HFF-Myc (cell line): ENCODE measurements at regions not wholly inside any gene's neighbourhood (a gene's known extent, or its start where the extent isn't known, plus 50 kb on each side); places are given as distances from the start of the nearest gene placed in this dataset.

Experiments used
- DNase-seq: peaks from one replicate; pipeline ENCODE4 v3.0.0-alpha.2; 2011; ENCODE audit warnings: low read depth; ENCODE audit errors: extremely low read depth
- H3K4me3 ChIP-seq: replicated peaks from 2 replicates; pipeline ENCODE4 v1.5.1; 2011; ENCODE audit warnings: low read depth, mild to moderate bottlenecking, control low read depth, low read length
- TF ChIP-seq, protein P1 (sequence below): IDR thresholded peaks from 2 replicates; pipeline ENCODE4 v1.5.1; 2012; ENCODE audit warnings: mild to moderate bottlenecking, low read depth, low read length, control low read depth; ENCODE audit errors: missing control alignments

DNA sequence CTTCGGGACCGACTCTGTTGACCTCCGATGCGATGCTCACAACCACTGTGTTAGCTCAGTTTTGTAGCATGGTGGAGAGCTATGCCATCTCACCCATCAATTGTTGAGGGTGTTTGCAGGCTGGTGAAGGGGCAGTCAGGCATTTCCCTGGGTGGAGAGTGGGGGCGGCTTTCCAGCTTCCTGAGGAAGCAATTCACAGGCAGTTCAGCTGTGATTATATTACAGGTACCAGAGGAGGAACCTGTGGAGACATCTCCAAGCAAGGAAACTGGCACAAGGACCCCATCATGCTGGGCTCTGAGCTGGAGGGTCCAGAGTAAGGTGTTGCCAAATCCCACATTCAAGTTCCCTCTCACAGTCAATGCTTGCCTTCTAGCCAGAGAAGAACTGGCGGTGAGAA lies 166.0 kb upstream of the ZNF536 start:
- DNase-seq = no peak
- TF ChIP-seq, protein P1, sequence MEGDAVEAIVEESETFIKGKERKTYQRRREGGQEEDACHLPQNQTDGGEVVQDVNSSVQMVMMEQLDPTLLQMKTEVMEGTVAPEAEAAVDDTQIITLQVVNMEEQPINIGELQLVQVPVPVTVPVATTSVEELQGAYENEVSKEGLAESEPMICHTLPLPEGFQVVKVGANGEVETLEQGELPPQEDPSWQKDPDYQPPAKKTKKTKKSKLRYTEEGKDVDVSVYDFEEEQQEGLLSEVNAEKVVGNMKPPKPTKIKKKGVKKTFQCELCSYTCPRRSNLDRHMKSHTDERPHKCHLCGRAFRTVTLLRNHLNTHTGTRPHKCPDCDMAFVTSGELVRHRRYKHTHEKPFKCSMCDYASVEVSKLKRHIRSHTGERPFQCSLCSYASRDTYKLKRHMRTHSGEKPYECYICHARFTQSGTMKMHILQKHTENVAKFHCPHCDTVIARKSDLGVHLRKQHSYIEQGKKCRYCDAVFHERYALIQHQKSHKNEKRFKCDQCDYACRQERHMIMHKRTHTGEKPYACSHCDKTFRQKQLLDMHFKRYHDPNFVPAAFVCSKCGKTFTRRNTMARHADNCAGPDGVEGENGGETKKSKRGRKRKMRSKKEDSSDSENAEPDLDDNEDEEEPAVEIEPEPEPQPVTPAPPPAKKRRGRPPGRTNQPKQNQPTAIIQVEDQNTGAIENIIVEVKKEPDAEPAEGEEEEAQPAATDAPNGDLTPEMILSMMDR = no peak

GRCh38 chr19:30207357-30207756 lies 164.8 kb upstream of the ZNF536 start:
- H3K4me3 ChIP-seq = no peak overlapping the region
- DNase-seq = no peak
- TF ChIP-seq, protein P1 = no peak

More for the DNA sequence above, 166.0 kb upstream of the ZNF536 start:
- H3K4me3 ChIP-seq = no peak overlapping the region

GRCh38 chr19:30208436-30209060 lies 163.6 kb upstream of the ZNF536 start:
- no peak for DNase-seq
- TF ChIP-seq, protein P1 = no peak
- no peak overlapping the region for H3K4me3 ChIP-seq

DNA sequence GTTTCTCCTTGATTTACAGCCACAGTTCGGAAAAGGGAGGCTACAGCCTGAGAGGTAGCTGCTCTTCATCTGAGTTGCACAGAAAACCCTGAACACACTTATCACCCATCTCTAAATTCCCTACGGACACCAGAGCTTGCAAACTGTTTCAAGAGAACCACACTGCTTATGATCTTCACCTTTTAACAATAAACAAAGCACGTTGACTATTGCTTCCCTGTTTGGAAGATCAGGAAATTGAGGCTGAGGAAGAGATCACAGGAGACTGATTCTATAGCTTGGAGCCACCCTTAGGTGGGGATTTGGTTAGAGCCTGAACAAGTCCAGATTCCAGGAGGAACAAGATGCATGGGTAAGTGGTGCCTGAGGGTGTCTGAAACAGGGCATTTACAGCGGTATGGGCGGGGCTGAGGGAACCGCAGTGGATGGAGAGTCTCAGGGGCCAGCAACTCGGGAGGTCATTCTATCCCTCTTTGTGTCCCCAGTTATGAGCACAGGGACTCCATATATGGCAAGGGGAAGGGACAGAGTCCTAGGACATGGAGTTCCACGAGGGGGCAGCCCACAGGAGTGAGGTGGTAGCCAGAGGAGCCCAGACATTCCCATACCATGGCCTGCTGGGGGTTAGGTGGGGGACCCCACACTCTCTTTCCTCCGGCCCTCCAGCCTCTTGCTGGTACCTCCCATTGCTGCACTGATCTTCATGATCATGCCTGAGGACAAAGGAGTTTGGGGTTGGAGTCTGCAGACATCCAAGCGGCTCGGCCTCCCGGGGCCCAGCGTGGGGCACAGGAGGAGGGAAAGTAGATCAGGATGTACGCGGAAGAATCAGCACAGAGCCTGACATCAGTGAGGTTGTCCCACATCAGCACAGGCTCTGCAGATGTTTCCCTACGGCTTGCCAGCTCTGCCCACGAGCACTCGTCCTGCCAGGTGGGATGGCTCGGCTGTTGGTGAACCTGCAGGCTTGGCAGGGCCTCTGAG lies 162.3 kb upstream of the ZNF536 start:
- no peak overlapping the region for H3K4me3 ChIP-seq
- TF ChIP-seq, protein P1 = no peak
- DNase-seq = no peak

DNA sequence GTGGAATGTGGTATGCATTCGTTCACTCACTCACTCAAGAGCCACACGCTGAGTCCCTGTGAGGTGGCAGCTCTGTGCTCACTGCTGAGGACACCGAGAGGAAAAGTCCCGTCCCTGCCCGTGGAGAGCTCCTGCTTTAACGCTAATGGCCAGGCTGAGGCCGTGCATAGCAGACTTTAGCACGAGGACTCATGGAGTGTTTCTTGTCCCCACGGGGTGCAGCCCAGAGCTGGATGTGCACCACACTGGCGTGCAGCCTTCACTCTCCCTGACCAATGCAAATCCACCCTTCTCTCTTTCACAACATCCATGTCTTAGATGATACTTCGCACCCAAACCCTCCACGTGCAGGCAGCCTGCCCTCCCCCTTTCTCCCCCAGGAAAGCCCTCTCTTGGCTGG lies 159.6 kb upstream of the ZNF536 start:
- TF ChIP-seq, protein P1 = no peak
- H3K4me3 ChIP-seq = no peak overlapping the region
- DNase-seq = no peak

DNA sequence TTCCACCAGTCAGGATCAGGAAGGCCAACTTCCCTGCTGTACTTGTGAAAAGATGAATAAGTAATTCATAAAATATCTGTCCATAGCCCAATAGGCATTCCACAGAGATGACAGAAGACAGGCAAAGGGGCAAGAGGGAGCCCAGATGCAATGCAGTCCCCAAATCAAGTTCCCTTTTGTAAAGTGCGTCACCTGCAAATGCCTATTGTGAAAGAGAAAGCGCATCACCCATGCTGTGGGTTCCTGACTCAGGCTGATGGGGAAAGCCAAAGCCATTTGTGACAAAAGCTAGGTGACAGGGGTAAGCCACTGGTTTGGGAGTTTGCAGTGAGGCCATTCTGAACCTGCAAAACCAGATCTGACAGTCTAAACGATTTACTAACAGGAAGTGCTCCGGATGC lies 157.5 kb upstream of the ZNF536 start:
- no peak overlapping the region for H3K4me3 ChIP-seq
- TF ChIP-seq, protein P1 = no peak
- DNase-seq = no peak
